H9 (cell line): ENCODE measurements at regions not wholly inside any gene's neighbourhood (a gene's known extent, or its start where the extent isn't known, plus 50 kb on each side); places are given as distances from the start of the nearest gene placed in this dataset.

Experiments used
- DNase-seq: peaks from one replicate; pipeline ENCODE4 v3.0.0-alpha.2; 2017
- H2AFZ ChIP-seq: one replicate; pipeline ENCODE4 v1.6.1; 2013; ENCODE audit warnings: mild to moderate bottlenecking, low read length, control low read depth, moderate library complexity
- H2AK5ac ChIP-seq: 2 replicates; pipeline ENCODE4 v1.6.1; 2013; ENCODE audit warnings: low read length, control low read depth, mixed read lengths; ENCODE audit not compliant: insufficient read length
- H2BK120ac ChIP-seq: one replicate; pipeline ENCODE4 v1.6.1; 2013; ENCODE audit warnings: low read depth, mild to moderate bottlenecking, low read length, control low read depth, inconsistent platforms; ENCODE audit not compliant: poor library complexity, severe bottlenecking
- H2BK12ac ChIP-seq: 2 replicates; pipeline ENCODE4 v1.6.1; 2013; ENCODE audit warnings: low read length, control low read depth, mixed read lengths, low read depth; ENCODE audit not compliant: insufficient read length
- H2BK15ac ChIP-seq: 2 replicates; pipeline ENCODE4 v1.6.1; 2013; ENCODE audit warnings: low read depth, low read length, control low read depth
- H2BK20ac ChIP-seq: one replicate; pipeline ENCODE4 v1.6.1; 2013; ENCODE audit warnings: low read depth, mild to moderate bottlenecking, low read length, control low read depth, inconsistent platforms; ENCODE audit not compliant: poor library complexity, severe bottlenecking
- H2BK5ac ChIP-seq: 2 replicates; pipeline ENCODE4 v1.6.1; 2013; ENCODE audit warnings: low read length, control low read depth, mixed read lengths; ENCODE audit not compliant: insufficient read length
- H3K14ac ChIP-seq: 2 replicates; pipeline ENCODE4 v1.6.1; 2013; ENCODE audit warnings: low read length, control low read depth; ENCODE audit not compliant: insufficient read depth
- H3K18ac ChIP-seq: 2 replicates; pipeline ENCODE4 v1.6.1; 2013; ENCODE audit warnings: low read depth, mild to moderate bottlenecking, mixed read lengths, low read length, control low read depth; ENCODE audit not compliant: insufficient read length
- H3K23ac ChIP-seq: 2 replicates; pipeline ENCODE4 v1.6.1; 2013; ENCODE audit warnings: low read length, control low read depth, mixed read lengths, low read depth; ENCODE audit not compliant: insufficient read length
- H3K23me2 ChIP-seq: 2 replicates; pipeline ENCODE4 v1.6.1; 2013; ENCODE audit warnings: low read depth, mild to moderate bottlenecking, mixed read lengths, low read length, control low read depth; ENCODE audit not compliant: insufficient read length, poor library complexity, severe bottlenecking
- H3K27ac ChIP-seq: 2 replicates; pipeline ENCODE4 v1.5.1; 2013; ENCODE audit warnings: low read length, control low read depth, mixed read lengths, low read depth; ENCODE audit not compliant: insufficient read length
- H3K27me3 ChIP-seq: 2 replicates; pipeline ENCODE4 v1.6.1; 2013; ENCODE audit warnings: low read length, control low read depth, inconsistent platforms; ENCODE audit not compliant: insufficient read depth
- H3K4ac ChIP-seq: 2 replicates; pipeline ENCODE4 v1.6.1; 2013; ENCODE audit warnings: low read depth, mild to moderate bottlenecking, control low read depth, inconsistent platforms, low read length, moderate library complexity
- H3K4me1 ChIP-seq: 2 replicates; pipeline ENCODE4 v1.6.1; 2013; ENCODE audit warnings: low read length, control low read depth, inconsistent platforms; ENCODE audit not compliant: insufficient read depth
- H3K4me2 ChIP-seq: 2 replicates; pipeline ENCODE4 v1.6.1; 2013; ENCODE audit warnings: low read length, control low read depth, mixed read lengths; ENCODE audit not compliant: insufficient read length, insufficient read depth
- H3K56ac ChIP-seq: 2 replicates; pipeline ENCODE4 v1.6.1; 2013; ENCODE audit warnings: low read depth, mild to moderate bottlenecking, mixed read lengths, low read length, control low read depth; ENCODE audit not compliant: insufficient read length
- H3K79me1 ChIP-seq: 2 replicates; pipeline ENCODE4 v1.6.1; 2013; ENCODE audit warnings: low read depth, mild to moderate bottlenecking, moderate library complexity, low read length, control low read depth, inconsistent platforms; ENCODE audit not compliant: insufficient read depth, poor library complexity, severe bottlenecking
- H3K79me2 ChIP-seq: 2 replicates; pipeline ENCODE4 v1.6.1; 2013; ENCODE audit warnings: low read length, control low read depth, inconsistent platforms; ENCODE audit not compliant: insufficient read depth
- H3K9ac ChIP-seq: 2 replicates; pipeline ENCODE4 v1.6.1; 2013; ENCODE audit warnings: low read length, control low read depth, mixed read lengths; ENCODE audit not compliant: insufficient read length; ENCODE audit errors: extremely low read depth
- H3K9me3 ChIP-seq: one replicate; pipeline ENCODE4 v1.6.1; 2013; ENCODE audit warnings: low read depth, low read length, inconsistent platforms; ENCODE audit not compliant: control insufficient read depth
- H3T11ph ChIP-seq: one replicate; pipeline ENCODE4 v1.6.1; 2013; ENCODE audit warnings: mild to moderate bottlenecking, low read length, control low read depth, inconsistent platforms
- H4K20me1 ChIP-seq: one replicate; pipeline ENCODE4 v1.6.1; 2013; ENCODE audit not compliant: control insufficient read depth, insufficient read length, insufficient read depth
- H4K5ac ChIP-seq: 2 replicates; pipeline ENCODE4 v1.6.1; 2013; ENCODE audit warnings: low read depth, mild to moderate bottlenecking, mixed read lengths, low read length, control low read depth; ENCODE audit not compliant: insufficient read length
- H4K8ac ChIP-seq: replicated peaks from 2 replicates; pipeline ENCODE4 v1.6.1; 2013; ENCODE audit warnings: low read length, control low read depth, mixed read lengths, low read depth; ENCODE audit not compliant: insufficient read length
- H4K91ac ChIP-seq: 2 replicates; pipeline ENCODE4 v1.6.1; 2013; ENCODE audit warnings: low read depth, mild to moderate bottlenecking, moderate library complexity, mixed read lengths, low read length, control low read depth; ENCODE audit not compliant: insufficient read length
- H3K27ac Mint-ChIP-seq, 3 experiments: 2 replicates in 2 of 3; 3 replicates in 1 of 3; pipeline ENCODE4 v1.8.0; 2020 to 2021; ENCODE audit warnings: mixed read lengths in 3 of 3, mild to moderate bottlenecking in 1 of 3, moderate library complexity in 1 of 3
- H3K27me3 Mint-ChIP-seq: 2 replicates; pipeline ENCODE4 v1.8.0; 2021; ENCODE audit warnings: low read depth, mild to moderate bottlenecking, moderate library complexity, mixed read lengths
- H3K36me3 Mint-ChIP-seq, 3 experiments: 2 replicates in 2 of 3; 3 replicates in 1 of 3; pipeline ENCODE4 v1.8.0; 2020 to 2021; ENCODE audit warnings: low read depth in 3 of 3, mixed read lengths in 3 of 3; ENCODE audit not compliant: insufficient read depth in 1 of 3
- H3K4me1 Mint-ChIP-seq, 2 experiments: 2 replicates each; pipeline ENCODE4 v1.8.0; 2020; ENCODE audit warnings: mixed read lengths in 2 of 2
- H3K4me3 Mint-ChIP-seq, 2 experiments: 2 replicates in 1 of 2; 3 replicates in 1 of 2; pipeline ENCODE4 v1.8.0; 2020 to 2021; ENCODE audit warnings: mild to moderate bottlenecking in 2 of 2, mixed read lengths in 2 of 2, moderate library complexity in 1 of 2
- H3K9me3 Mint-ChIP-seq, 2 experiments: 2 replicates in 1 of 2; 3 replicates in 1 of 2; pipeline ENCODE4 v1.8.0; 2020; ENCODE audit warnings: mild to moderate bottlenecking in 2 of 2, mixed read lengths in 2 of 2, moderate library complexity in 1 of 2
- CTCF ChIP-seq: fragments of 200-600 bp; sonication (generic); conservative IDR thresholded peaks from 3 replicates; pipeline ENCODE4 v1.8.0; 2021; ENCODE audit warnings: antibody characterized with exemption, mild to moderate bottlenecking
- WGBS: extraction: QIAGEN DNeasy Blood & Tissue Kit; methylation state at CpG from one replicate; pipeline ENCODE4 v1.1.7; 2013; ENCODE audit warnings: missing lambda C conversion rate, low lambda C conversion rate, mixed read lengths; ENCODE audit not compliant: insufficient read length; ENCODE audit errors: extremely low coverage; 5-methylcytosine and 5-hydroxymethylcytosine counted together

- H3K79me1 ChIP-seq: no peaks in the 10 kb centered on the region
- no peak overlapping the region for H3K4me2 ChIP-seq
- H3K27ac ChIP-seq: no peak overlapping the region
- no peak overlapping the region for H3K14ac ChIP-seq
- no peak overlapping the region for H3K4ac ChIP-seq
- no peaks in the 10 kb centered on the region for H3K23me2 ChIP-seq
- no CpG with 5 or more reads among the region's 3 CpGs for WGBS
- no peak overlapping the region for H4K8ac ChIP-seq
- no peak overlapping the region for H2BK12ac ChIP-seq
- no peak; the same call in 2 of the 3 replicates for TF ChIP-seq CTCF
- H2BK5ac ChIP-seq: no peak overlapping the region
- H3K56ac ChIP-seq: no peak overlapping the region
- Mint-ChIP-seq H3K9me3 (no peaks in the 10 kb centered on the region), H3K27ac (no peak overlapping the region), H3K4me3 (no peak overlapping the region), H3K4me1 (no peaks in the 10 kb centered on the region), H3K27me3 (no peaks in the 10 kb centered on the region), H3K36me3 (no peaks in the 10 kb centered on the region; a peak in 1 of 7 replicates)
- H2AFZ ChIP-seq: no peak overlapping the region
- H2BK20ac ChIP-seq: no peak overlapping the region
- no peak overlapping the region for H4K5ac ChIP-seq
- no peak for DNase-seq
- no peak overlapping the region for H3K18ac ChIP-seq
- no peak overlapping the region for H3T11ph ChIP-seq
- no peaks in the 10 kb centered on the region for H3K9me3 ChIP-seq
- no peak overlapping the region for H2BK120ac ChIP-seq
- H3K9ac ChIP-seq: no peak overlapping the region
- no peaks in the 10 kb centered on the region for H3K27me3 ChIP-seq
- no peaks in the 10 kb centered on the region; the same call in 1 of the 2 replicates for H3K4me1 ChIP-seq
- H4K91ac ChIP-seq: no peak overlapping the region
- no peaks in the 10 kb centered on the region for H3K79me2 ChIP-seq
- H2AK5ac ChIP-seq: no peak overlapping the region
- no peaks in the 10 kb centered on the region for H4K20me1 ChIP-seq
- no peak overlapping the region for H3K23ac ChIP-seq
- no peak overlapping the region for H2BK15ac ChIP-seq
Observed at GRCh38 chr1:79069828-79070227, 63.3 kb upstream of the ADGRL4 start.
